ENCODE measurements at regions not wholly inside any gene's neighbourhood (a gene's known extent, or its start where the extent isn't known, plus 50 kb on each side); places are given as distances from the start of the nearest gene placed in this dataset.

GRCh38 chr4:4808086-4808485 is 51.4 kb upstream of the MSX1 start:
- DNase-seq, result no peak

GRCh38 chr4:4805887-4806286 is 53.6 kb upstream of the MSX1 start:
- DNase-seq, result no peak

DNA sequence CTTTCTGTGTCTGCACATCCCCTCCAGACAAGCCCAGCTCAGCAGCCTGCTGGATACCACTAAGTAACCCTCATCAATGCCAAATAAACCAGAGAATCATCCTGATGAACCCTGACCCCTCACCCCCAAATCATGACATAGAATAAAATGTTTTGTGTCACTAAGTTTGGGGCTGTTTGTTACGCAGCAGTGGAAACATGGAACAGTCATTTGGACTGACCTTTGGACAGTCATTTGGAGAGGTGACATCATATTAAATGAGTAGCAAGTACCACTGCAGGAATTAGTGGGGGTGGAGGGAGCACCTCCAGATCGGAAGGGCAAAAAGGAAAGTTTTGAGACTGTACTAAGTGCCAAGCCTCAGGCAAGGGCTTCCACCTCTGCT is 55.6 kb upstream of the MSX1 start:
- no peak for DNase-seq

DNA sequence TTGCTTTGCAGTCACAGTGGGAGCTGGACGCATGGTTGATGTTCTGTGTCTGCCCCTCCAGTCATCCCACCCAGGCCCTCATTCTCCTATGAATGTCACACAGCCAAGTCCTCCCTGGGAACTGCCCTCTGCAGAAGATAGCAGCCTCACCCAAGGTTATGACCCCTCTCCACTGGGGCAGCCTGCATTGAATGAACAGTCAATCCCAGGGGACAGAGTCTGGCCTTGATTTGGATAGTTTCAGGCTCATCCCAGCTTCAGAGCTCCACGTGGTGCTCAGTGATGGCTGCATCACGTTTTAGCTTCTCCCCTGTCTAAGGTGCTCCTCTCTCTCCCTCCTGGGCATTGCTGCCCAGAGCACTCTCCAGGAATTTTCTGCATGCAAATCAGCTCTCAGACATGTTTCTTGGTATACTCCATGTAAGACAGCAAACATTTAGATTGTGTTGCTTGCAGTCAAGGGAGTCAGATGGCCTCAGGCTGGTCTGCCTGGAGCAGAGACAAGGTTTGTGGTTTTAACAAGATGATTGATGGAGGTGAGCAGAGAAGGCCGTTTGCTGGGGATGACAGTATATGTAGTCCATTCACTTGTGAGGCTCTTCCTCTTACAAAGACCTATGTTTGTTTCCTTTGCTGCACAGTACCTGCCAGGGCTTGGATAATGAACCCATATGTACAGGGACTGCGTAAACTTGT is 56.1 kb upstream of the MSX1 start:
- DNase-seq, result peak; percentile 83

DNA sequence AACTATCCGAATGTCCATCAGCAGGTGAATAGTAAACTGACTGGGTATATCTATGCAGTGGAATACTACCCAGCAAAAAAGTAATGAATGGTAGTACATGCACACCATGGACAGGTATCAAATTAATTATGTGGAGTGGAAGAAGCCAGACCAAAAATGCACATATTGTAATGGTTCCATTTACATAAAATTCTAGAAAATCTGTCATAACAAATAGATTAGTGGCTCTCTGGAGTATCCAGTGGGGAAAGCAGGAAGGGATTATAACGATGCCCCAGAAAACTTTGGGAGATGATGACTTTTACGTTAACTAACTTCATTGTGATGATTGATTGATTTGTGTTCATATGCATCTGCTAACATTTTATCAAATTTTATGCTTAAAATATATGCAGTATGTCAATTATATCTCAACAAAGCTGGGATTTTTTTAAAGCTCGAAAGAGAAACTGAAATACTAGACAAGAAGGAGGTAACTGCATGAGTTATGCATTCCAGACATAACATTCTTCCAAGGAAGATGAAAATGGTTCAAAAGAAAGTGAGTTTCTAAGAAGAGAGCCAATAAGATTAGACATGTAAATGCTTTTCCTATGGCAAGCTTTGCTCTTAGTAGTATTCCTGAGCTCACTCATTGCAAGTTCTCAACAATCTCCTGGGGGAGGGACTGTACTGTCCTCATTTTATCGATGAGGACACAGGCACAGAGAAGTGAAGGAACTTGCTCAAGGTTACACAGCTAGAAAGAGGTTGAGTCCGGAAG is 58.6 kb upstream of the MSX1 start:
- no peak for DNase-seq

GRCh38 chr4:4794421-4794820 is 65.0 kb upstream of the MSX1 start:
- no peak for DNase-seq

- no peak for DNase-seq
Observed at GRCh38 chr4:4792466-4792865, 67.0 kb upstream of the MSX1 start.

GRCh38 chr4:4791299-4792111 is 68.0 kb upstream of the MSX1 start:
- no peak for DNase-seq

GRCh38 chr4:4789462-4789861 is 70.0 kb upstream of the MSX1 start:
- DNase-seq, result no peak

GRCh38 chr4:4788573-4788972 is 70.9 kb upstream of the MSX1 start:
- DNase-seq, result no peak

DNA sequence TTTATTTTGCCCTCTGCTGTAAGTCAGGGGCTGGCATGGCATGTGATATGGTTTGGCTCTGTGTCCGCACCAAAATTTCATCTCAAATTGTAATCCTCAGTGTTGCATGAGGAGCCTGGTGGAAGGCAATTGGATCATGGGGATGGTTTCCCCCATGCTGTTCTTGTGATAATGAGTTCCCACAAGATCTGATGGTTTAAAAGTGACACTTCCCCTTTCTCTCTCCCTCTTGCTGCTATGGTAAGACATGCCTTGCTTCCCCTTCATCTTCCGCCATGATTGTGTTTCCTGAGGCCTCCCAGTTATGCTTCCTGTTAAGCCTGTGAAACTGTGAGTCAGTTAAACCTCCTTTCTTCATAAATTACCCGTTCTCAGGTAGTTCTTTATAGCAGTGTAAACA is 72.0 kb upstream of the MSX1 start:
- no peak for DNase-seq

DNA sequence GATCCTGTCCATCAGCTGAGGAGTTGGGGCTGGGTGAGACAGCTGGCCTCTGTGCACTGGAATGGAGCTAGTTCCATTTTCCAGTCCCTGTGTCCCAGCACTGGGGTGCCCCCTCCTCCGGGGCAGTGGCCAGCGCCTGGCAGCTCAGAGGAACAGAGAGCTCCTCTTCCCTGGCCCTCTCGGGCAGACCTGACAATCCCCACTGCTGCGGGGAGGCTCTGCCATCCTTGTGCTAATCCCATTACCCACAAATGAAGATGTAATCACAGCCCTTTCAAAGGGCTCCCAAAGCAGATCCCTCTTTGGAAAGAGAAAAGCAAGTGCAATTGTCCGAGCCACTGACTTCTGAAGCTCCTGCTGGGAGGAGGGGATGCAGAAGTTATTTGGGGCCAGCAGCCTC is 75.1 kb upstream of the MSX1 start:
- no peak for DNase-seq

DNA sequence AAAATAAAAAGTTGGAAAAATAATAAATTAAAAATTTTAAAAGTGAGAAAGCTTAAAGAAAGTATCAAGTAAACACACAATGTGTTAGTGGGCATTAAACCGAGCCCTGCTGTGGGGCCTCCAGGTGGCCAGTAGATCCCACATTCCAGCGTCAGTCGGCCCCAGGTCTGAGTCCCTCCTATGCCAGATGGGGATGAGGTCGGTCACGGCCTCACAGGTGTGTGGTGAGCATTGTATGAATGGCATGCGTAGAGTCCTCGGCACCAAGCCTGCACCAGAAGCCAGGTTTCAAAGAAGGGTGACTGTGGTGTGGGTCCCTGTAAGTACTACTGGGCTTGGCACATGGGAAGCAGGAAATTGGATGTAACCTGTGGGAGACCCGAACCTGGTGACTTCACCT is 75.6 kb upstream of the MSX1 start:
- no peak for DNase-seq

- DNase-seq, result no peak
Observed at GRCh38 chr4:4782969-4783368, 76.5 kb upstream of the MSX1 start.

- no peak for DNase-seq
Observed at GRCh38 chr4:4781936-4782707, 77.3 kb upstream of the MSX1 start.

DNA sequence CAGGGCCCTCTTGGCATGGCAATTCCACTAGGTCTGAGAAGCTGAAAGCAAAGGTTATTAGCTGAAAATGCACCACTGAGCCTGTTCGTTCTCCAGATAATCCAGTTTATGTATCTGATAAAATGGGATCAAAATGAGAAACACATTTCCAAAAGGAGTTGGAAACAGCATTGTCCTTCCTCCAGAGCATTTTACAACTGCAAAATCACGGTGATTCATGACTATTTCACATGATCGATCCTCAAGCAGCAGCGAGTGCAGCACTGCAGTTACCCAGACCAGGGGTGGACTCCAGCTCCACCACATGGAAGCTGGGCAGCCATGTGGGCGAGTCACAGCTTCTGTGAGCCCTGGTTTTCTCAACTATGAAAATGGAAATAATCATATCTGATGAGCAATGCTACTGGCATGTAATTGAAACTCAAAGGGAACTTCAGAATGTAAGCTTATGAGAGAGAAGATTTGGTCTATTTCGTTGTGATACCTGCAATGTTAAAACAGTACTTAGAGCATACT is 78.7 kb upstream of the MSX1 start:
- DNase-seq, result no peak

DNA sequence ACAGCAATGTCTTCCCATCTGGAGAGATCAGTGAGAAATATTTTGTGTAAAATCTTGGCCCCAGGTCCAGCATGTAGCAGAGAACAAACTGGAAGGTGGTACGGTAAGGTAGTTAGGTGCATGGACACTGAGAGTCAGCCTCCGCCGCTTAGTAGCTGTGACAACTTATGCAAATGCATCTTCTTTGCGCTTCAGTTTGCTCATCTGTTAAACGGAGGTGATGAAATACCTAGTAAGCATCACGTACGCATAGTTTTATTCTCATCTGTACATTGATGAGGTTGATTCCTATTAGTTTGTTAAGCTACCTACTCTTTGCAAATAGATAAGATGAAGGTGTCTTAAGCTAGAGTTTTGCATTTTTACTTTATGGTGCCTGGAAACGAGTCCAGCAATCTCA is 80.0 kb upstream of the MSX1 start:
- no peak for DNase-seq

DNA sequence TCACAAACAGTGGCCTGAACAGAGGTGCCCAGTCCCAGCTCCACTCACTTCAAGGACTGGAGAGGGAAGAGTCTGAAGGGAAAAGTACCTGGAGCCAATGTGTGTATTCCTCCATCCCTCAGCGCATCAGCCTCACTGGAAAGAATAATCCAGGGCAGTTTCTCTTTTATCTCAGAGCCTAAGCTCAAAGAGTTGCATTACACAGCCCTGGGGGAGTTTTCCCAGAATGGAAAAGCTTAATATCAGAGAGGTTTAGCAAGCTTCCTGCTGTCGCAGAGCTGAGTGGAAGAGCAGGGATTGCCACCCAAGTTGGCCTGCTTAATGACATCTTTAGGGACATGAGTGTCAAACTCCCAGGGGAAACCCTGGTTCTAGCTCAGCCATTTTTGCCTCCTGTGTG is 80.4 kb upstream of the MSX1 start:
- DNase-seq, result no peak

DNA sequence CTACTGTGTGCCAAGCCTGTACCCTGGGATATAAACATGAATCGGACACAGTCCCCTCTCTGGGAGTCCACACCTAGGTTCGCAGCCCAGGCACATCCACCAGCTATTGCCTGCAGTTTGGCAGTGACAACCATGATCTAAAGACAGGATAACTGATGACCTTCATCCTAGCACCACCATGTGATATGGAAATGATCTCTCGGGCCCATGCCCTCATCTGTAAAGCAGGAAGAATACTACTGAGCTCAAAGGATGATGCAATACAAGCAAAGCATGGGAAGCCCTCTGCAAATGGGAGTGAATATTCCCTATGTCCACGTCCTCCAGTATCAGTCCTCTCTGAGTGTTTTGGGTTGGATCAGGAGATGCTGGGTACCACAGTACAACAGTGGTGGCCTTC is 80.9 kb upstream of the MSX1 start:
- no peak for DNase-seq

- no peak for DNase-seq
Observed at GRCh38 chr4:4776934-4777333, 82.5 kb upstream of the MSX1 start.

DNA sequence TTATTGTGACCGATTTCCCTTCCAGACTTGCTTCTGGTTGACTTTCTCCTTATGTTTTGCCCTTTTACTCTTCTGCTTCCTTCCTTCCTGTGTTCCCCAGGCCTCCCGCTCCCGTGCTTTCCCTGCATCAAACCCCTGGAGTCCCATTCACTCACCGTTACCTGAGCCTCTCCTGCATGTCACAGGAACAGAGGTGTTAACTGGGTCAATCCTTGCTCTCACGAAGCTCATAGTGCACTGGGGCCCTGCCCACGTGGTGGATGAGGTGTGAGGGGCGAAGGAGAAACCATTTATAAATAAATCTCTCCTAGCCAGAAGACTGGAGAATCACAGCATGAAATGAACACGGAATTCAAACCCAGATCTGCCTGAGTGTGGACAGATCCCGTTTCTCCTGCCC is 83.1 kb upstream of the MSX1 start:
- no peak for DNase-seq

DNA sequence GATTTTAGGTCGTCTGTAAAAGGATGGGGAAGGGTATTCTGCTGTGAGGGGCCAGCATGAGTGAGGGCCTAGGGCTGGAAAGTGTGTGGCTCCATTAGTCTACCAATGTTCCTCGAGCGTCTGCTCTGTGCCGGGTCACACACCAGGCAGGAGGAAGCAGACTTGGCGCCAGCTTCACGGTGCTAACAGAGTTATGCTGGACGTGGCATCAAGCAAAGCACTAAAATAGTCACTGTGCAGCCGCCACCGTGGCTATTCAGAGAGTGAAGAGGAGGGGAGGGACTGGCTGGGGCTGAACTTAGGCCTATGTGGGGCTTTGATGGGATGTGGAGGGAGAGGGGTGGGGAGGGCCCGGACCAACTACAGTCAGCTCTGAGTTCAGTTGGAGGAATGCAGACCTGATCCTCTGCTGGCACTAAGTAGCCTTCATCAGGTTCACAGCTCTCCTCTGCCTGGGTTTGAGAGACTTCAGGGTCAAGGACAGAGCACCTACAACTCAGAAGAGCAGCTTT is 83.9 kb upstream of the MSX1 start:
- no peak for DNase-seq

DNA sequence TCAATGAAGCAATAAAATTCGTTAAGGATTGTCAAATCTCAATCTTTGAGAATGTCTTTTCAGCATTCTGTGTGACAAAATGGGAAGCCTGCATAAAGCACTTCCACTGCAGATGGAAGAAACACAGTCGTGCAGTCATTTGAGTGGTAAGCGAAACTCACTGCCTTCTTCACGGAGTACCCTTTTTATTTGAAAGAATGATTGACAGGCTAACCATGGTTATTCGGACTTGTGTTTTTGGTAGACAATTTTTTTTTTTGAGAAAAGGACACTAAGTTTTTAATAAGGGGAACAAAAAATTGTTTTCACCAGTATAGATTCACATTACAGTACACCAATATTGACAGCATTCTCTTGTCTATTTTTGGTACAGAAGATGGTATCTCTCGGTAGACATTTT is 86.9 kb upstream of the MSX1 start:
- no peak for DNase-seq

All from islet precursor cell (in vitro differentiated cells).